ENCODE measurements at regions not wholly inside any gene's neighbourhood (a gene's known extent, or its start where the extent isn't known, plus 50 kb on each side); places are given as distances from the start of the nearest gene placed in this dataset.

GRCh38 chr2:176470713-176471112 lies 201.5 kb downstream of the MTX2 start:
- Mint-ChIP-seq H3K4me1 (ENCODE audit: low read depth) (peaks cover 17% of the 10 kb centered on the region), H3K36me3 (ENCODE audit: low read depth) (no peaks in the 10 kb centered on the region), H3K27me3 (peaks cover 19% of the 10 kb centered on the region), H3K9me3 (no peaks in the 10 kb centered on the region), H3K4me3 (no peak overlapping the region), H3K27ac (no peak overlapping the region)
- no peak for DNase-seq

GRCh38 chr2:176471949-176472348 lies 202.7 kb downstream of the MTX2 start:
- no peaks in the 10 kb centered on the region for H3K9me3 Mint-ChIP-seq
- peaks cover 10% of the 10 kb centered on the region for H3K27me3 Mint-ChIP-seq
- no peak overlapping the region for H3K27ac Mint-ChIP-seq
- H3K36me3 Mint-ChIP-seq (ENCODE audit: low read depth), result no peaks in the 10 kb centered on the region
- no peak overlapping the region for H3K4me3 Mint-ChIP-seq
- H3K4me1 Mint-ChIP-seq (ENCODE audit: low read depth), result peaks cover 17% of the 10 kb centered on the region
- DNase-seq, result no peak

GRCh38 chr2:176473177-176473576 lies 203.9 kb downstream of the MTX2 start:
- H3K36me3 Mint-ChIP-seq (ENCODE audit: low read depth), result no peaks in the 10 kb centered on the region
- H3K27me3 Mint-ChIP-seq, result peaks cover 9% of the 10 kb centered on the region
- H3K4me3 Mint-ChIP-seq, result peak overlapping the region; percentile 40
- peak; percentile 31 for DNase-seq
- peaks cover 17% of the 10 kb centered on the region for H3K4me1 Mint-ChIP-seq (ENCODE audit: low read depth)
- no peaks in the 10 kb centered on the region for H3K9me3 Mint-ChIP-seq
- peak overlapping the region; percentile 51 for H3K27ac Mint-ChIP-seq

- Mint-ChIP-seq H3K27me3 (peaks cover 5% of the 10 kb centered on the region), H3K9me3 (no peaks in the 10 kb centered on the region), H3K4me1 (ENCODE audit: low read depth) (peaks cover 17% of the 10 kb centered on the region), H3K4me3 (no peak overlapping the region), H3K36me3 (ENCODE audit: low read depth) (no peaks in the 10 kb centered on the region), H3K27ac (no peak overlapping the region)
- no peak for DNase-seq
These were observed 204.6 kb downstream of the MTX2 start for GRCh38 chr2:176473851-176474250.

- no peaks in the 10 kb centered on the region for H3K36me3 Mint-ChIP-seq (ENCODE audit: low read depth)
- H3K4me1 Mint-ChIP-seq (ENCODE audit: low read depth), result peaks cover 14% of the 10 kb centered on the region
- no peak overlapping the region for H3K4me3 Mint-ChIP-seq
- no peak for DNase-seq
- no peaks in the 10 kb centered on the region for H3K9me3 Mint-ChIP-seq
- H3K27me3 Mint-ChIP-seq, result peaks cover 13% of the 10 kb centered on the region
- H3K27ac Mint-ChIP-seq, result no peak overlapping the region
These were observed 208.1 kb downstream of the MTX2 start for GRCh38 chr2:176477336-176477735.

GRCh38 chr2:176479961-176480360 lies 210.7 kb downstream of the MTX2 start:
- Mint-ChIP-seq H3K4me1 (ENCODE audit: low read depth) (no peaks in the 10 kb centered on the region), H3K27ac (no peak overlapping the region), H3K36me3 (ENCODE audit: low read depth) (no peaks in the 10 kb centered on the region), H3K27me3 (peaks cover 20% of the 10 kb centered on the region), H3K4me3 (no peak overlapping the region), H3K9me3 (no peaks in the 10 kb centered on the region)
- no peak for DNase-seq

- H3K4me1 Mint-ChIP-seq (ENCODE audit: low read depth), result no peaks in the 10 kb centered on the region
These were observed 212.9 kb downstream of the MTX2 start for GRCh38 chr2:176482107-176482506.

GRCh38 chr2:176483476-176483875 lies 214.2 kb downstream of the MTX2 start:
- no peak overlapping the region for H3K27ac Mint-ChIP-seq
- DNase-seq, result no peak
- no peaks in the 10 kb centered on the region for H3K9me3 Mint-ChIP-seq
- peaks cover 36% of the 10 kb centered on the region for H3K27me3 Mint-ChIP-seq
- H3K4me1 Mint-ChIP-seq (ENCODE audit: low read depth), result no peaks in the 10 kb centered on the region
- no peaks in the 10 kb centered on the region for H3K36me3 Mint-ChIP-seq (ENCODE audit: low read depth)
- no peak overlapping the region for H3K4me3 Mint-ChIP-seq

More at GRCh38 chr2:176482107-176482506, 212.9 kb downstream of the MTX2 start:
- Mint-ChIP-seq H3K36me3 (ENCODE audit: low read depth) (no peaks in the 10 kb centered on the region), H3K27ac (no peak overlapping the region), H3K27me3 (peaks cover 29% of the 10 kb centered on the region), H3K9me3 (no peaks in the 10 kb centered on the region), H3K4me3 (no peak overlapping the region)
- no peak for DNase-seq

GRCh38 chr2:176483901-176484568 lies 214.8 kb downstream of the MTX2 start:
- no peak overlapping the region for H3K27ac Mint-ChIP-seq
- H3K9me3 Mint-ChIP-seq, result no peaks in the 10 kb centered on the region
- H3K27me3 Mint-ChIP-seq, result peaks cover 41% of the 10 kb centered on the region
- no peak overlapping the region for H3K4me3 Mint-ChIP-seq
- no peaks in the 10 kb centered on the region for H3K36me3 Mint-ChIP-seq (ENCODE audit: low read depth)
- H3K4me1 Mint-ChIP-seq (ENCODE audit: low read depth), result no peaks in the 10 kb centered on the region
- no peak for DNase-seq

- H3K36me3 Mint-ChIP-seq (ENCODE audit: low read depth), result no peaks in the 10 kb centered on the region
- H3K27me3 Mint-ChIP-seq, result peaks cover 47% of the 10 kb centered on the region
- no peak overlapping the region for H3K27ac Mint-ChIP-seq
- no peak for DNase-seq
- no peaks in the 10 kb centered on the region for H3K9me3 Mint-ChIP-seq
- no peaks in the 10 kb centered on the region for H3K4me1 Mint-ChIP-seq (ENCODE audit: low read depth)
- no peak overlapping the region for H3K4me3 Mint-ChIP-seq
These were observed 215.6 kb downstream of the MTX2 start for GRCh38 chr2:176484838-176485237.

GRCh38 chr2:176488431-176488830 lies 219.2 kb downstream of the MTX2 start:
- H3K4me1 Mint-ChIP-seq (ENCODE audit: low read depth), result peaks cover 11% of the 10 kb centered on the region
- no peak for DNase-seq
- H3K27ac Mint-ChIP-seq, result no peak overlapping the region
- H3K36me3 Mint-ChIP-seq (ENCODE audit: low read depth), result no peaks in the 10 kb centered on the region
- H3K27me3 Mint-ChIP-seq, result peaks cover 59% of the 10 kb centered on the region
- no peaks in the 10 kb centered on the region for H3K9me3 Mint-ChIP-seq
- no peak overlapping the region for H3K4me3 Mint-ChIP-seq

GRCh38 chr2:176490061-176490861 lies 221.0 kb downstream of the MTX2 start:
- H3K4me3 Mint-ChIP-seq, result no peak overlapping the region
- H3K4me1 Mint-ChIP-seq (ENCODE audit: low read depth), result peaks cover 11% of the 10 kb centered on the region

GRCh38 chr2:176491172-176491904 lies 222.1 kb downstream of the MTX2 start:
- DNase-seq, result no peak
- peaks cover 83% of the 10 kb centered on the region for H3K27me3 Mint-ChIP-seq
- no peaks in the 10 kb centered on the region for H3K9me3 Mint-ChIP-seq
- H3K4me1 Mint-ChIP-seq (ENCODE audit: low read depth), result peaks cover 11% of the 10 kb centered on the region
- peak overlapping the region; percentile 45 for H3K27ac Mint-ChIP-seq
- no peak overlapping the region for H3K4me3 Mint-ChIP-seq
- H3K36me3 Mint-ChIP-seq (ENCODE audit: low read depth), result no peaks in the 10 kb centered on the region

More at GRCh38 chr2:176490061-176490861, 221.0 kb downstream of the MTX2 start:
- Mint-ChIP-seq H3K27me3 (peaks cover 74% of the 10 kb centered on the region), H3K27ac (no peak overlapping the region), H3K9me3 (no peaks in the 10 kb centered on the region), H3K36me3 (ENCODE audit: low read depth) (no peaks in the 10 kb centered on the region)
- no peak for DNase-seq

- H3K36me3 Mint-ChIP-seq (ENCODE audit: low read depth), result no peaks in the 10 kb centered on the region
- no peak for DNase-seq
- H3K27ac Mint-ChIP-seq, result no peak overlapping the region
- H3K9me3 Mint-ChIP-seq, result no peaks in the 10 kb centered on the region
- H3K4me3 Mint-ChIP-seq, result no peak overlapping the region
- peaks cover 11% of the 10 kb centered on the region for H3K4me1 Mint-ChIP-seq (ENCODE audit: low read depth)
- peaks cover 74% of the 10 kb centered on the region for H3K27me3 Mint-ChIP-seq
These were observed 223.3 kb downstream of the MTX2 start for GRCh38 chr2:176492583-176492982.
